HG03045 (cell line): ENCODE measurements at regions not wholly inside any gene's neighbourhood (a gene's known extent, or its start where the extent isn't known, plus 50 kb on each side); places are given as distances from the start of the nearest gene placed in this dataset.
"Not testable (repeated sequence)": the region's sequence is repeated elsewhere in the genome, so short reads cannot be mapped to it uniquely, and the experiment has no call there.

Experiments used
- ATAC-seq: cut with Tn5 transposase; IDR thresholded peaks from one replicate; pipeline ENCODE4 v1.9.1; 2021; ENCODE audit warnings: mild to moderate bottlenecking, moderate library complexity; ENCODE audit not compliant: unreplicated experiment

DNA sequence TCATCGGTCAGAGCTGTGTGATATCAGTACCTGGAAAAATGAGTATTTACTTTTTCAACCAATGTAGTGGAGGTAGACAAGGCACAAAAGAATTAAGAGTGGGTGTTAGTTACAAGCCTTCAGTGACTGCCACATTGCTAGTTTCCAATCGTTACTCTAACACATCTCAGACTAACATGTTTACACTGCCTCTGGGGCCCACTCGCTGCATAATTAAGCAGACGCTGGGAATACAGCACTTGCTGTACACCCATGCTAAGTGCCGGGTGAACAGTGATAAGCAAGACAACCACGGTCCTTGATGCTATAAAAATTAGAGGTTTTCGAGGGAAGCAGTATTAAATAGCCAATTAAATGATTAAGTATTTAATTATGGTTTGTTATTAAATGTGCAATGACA, 1147.6 kb downstream of the AACS start:
- ATAC-seq: no peak

DNA sequence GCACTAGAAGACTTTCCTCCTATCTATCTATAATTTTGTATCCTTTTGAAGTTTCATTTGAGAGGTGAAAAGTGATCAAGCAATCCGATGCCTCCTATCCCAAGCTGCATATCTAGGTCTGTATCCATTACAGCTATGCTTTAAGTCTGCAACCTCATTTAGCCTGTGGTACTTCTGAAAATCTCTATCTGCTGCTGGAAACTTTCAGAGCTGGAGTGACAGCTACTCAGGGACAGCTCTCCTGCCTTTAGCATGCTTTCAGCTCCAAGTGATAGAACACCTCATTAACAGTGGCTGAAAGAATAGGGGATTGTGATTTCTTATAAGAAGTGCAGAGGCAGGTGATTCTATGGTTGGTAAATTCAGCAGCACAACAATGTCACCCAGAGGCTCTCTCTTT, 1153.5 kb downstream of the AACS start:
- no peak for ATAC-seq

DNA sequence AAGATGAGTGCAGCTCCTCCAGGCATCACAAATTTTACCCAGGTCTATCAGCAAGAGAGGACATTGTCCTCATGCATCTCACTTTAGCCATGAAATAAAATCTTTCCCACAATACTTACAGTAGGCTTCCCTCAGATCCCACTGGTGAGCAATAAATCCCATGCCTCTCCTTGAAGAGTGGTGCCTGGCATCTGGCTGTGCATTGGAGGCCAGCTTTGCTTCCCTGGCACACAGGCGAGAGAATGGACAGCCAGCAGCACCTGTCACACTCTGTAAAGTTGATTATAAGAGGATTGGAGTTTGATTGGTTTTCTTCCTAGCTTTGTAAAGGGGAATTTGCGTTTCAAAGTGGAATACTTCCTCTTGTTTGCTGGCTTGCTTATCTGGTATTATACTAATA, 1153.9 kb downstream of the AACS start:
- no peak for ATAC-seq

DNA sequence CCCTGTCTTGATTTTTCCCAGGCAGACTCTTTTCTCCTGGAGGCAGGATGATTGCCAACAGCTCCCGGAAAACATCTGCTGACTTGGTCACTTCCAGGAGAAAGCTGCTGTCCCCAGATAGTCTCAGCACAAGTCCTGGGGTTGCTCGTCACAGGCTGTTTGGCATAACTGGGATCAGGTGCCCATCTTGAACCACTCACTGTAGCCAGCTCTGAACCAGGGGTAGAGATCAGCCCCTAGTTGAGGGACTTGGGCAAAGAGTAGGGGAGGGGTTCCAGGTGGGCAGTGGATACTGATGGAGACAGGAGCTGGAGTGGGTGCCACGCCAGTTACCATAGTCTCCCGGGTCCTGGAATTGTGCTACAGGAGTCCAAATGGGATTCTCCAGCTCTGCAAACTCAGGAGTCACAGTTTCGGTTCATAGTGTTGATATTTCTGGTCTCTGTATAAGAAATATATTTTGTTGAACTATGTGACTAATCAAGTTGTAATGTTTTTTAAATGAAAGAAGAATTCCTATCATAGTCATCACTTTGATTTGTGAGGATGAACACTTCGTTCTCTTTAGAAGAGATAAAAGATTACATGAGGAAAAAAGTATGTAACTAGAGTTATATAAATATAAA, 1154.5 kb downstream of the AACS start:
- no peak for ATAC-seq

DNA sequence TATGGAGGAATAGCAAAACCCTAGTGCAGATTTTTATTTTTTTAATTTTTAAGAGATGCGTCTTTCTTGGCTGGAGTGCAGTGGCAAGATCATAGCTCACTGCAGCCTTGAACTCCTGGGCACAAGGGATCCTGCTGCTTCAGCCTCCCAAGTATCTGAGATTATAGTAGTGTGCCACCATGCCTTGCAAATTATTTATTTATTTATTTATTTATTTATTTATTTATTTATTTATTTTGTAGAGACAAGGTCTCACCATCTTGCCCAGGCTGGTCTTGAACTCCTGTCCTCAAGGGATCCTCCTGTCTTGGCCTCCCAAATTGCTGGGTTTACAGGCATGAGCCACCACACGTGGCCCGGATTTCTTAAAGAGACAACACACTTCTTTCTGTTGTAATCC, 1158.8 kb downstream of the AACS start:
- ATAC-seq: no peak

DNA sequence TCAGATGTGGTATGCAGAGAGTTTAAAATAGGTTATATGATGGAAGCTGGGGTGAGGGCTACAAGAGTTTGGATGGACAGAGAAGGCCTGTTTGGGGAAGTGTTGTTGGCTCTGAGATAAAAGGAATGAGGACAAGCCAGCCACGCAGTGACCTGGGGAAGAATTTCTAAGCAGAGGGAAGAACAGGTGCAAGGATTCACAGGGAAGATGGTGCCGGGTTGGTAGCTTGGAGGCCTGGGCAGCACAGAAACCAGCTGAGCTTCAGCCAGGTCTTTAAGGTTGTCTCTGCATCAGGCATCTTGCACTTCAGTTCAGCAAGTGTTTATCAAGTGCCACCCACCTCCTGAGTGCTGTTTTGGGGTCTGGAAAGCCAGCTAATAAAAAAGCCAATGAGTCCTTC, 1163.7 kb downstream of the AACS start:
- ATAC-seq: no peak

DNA sequence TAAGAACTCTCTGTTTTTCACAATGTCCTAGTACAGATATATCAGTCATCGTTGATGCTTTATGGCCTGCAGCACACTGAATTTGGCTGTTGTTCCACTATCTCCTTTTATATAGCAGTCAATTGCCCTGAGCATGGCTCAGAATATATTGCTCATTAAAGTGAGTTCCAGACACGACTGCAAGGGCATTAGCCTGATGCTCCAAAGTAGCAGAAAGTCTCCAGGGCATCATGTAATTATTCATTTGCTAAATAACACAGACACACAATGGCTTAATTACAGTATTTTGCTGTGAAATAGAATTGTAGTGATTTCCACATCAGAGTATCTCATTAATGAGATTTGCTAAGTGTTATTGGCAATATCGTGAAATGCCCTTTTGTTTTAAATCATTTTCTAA, 1167.5 kb downstream of the AACS start:
- no peak for ATAC-seq

DNA sequence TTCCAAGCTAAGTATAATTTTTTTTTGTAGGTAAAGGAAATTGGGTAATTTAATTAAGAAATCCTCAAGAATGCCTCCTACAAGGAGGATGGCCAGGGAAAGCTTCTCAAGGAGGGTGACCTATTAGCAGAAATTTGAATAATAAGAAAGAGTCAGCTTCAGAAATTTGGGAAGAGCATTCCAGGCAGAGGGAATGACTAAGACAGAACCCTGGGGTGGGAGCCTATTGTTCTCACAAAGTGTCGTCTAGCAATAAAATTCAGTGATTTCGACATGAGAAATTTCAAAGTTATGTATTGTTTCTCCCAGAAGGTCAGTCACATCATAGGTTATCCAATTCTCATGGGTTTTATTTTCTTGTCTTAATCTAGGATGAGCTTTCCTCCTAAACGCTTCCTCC, 1168.4 kb downstream of the AACS start:
- ATAC-seq: no peak

DNA sequence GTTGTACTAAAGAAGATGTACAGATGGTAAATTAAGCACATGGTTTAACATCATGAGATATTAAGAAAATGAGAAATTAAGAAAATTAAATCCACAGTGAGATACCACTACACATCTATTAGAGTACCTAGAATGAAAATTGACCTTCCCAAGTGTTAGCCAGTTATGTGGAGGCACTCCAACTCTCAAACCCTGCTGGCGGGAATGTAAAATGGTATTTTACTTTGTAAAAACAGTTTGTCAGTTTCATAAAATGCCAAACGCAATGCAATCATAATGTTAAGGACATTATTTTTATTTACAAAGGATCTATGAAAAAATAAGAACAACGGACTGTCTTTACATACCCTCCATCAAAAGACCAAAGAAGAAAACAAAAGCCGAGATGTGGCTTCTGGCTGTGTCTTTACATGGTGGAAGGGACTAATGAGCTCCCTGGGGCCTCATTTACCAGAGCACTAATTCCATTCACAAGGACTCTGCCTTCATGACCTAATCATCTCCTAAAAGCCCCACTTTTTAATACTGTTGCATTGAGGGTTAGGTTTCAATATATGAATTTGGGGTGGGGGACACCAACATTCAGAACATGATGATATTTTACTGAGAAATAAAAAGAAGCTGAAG, 1178.7 kb downstream of the AACS start:
- ATAC-seq: no peak

DNA sequence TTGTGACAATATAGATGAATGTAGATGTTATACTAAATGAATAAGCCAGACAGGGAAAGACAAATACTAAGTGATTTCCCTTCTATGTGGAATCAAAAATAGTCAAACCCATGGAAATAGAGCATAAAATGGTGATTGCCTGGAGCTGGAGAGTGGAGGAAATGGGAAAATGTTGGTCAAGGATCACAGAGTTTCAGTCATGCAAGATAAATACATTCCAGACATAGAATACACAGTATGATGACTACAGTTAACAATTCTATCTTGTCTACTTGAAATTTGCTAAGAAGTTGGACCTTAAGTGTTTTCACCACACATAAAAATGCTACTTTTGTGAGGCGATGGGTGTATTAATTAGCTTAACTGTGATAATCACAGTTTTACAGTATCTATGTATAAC, 1182.7 kb downstream of the AACS start:
- ATAC-seq: no peak

DNA sequence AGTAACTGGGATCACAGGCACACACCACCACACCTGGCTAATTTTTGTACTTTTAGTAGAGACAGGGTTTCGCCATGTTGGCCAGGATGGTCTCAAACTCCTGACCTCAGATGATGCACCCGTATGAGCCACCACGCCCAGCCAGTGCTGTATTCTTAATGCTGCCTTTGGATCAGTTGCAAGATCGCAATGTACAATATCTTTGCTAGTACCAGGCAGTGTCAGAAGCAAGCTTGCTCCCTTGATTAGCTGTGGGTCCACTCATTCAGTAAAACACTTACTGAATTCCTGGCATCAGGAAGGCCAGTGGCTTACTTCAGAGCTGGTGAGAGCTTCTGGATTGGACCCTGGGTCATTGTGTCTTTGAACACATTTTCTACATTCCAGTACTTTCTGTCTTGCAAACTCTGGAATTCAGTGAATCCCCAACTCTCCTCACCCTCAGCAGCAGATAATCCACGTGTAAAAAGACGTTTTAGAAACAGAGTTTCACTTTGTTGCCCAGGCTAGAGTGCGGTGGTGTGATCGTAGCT, 1183.7 kb downstream of the AACS start:
- no peak for ATAC-seq

DNA sequence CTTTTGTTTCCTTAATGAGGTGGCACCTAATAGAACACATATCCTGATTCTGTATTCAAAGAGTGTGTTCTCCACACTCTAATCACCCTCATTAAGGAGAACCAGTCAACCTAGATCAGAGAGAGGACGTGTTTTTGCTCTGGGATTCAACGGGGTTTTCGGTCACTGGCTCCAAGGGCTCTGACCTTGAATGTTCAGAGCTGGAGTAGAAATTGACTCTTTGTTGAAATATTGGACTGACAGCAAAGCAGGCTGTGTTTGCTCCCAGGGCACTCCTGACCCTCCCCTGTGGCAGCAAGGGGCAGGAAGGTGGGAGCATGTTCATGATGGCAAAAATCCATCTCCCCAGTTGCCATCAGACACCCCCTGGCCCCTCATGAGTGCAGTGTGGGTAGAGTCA, 1193.0 kb downstream of the AACS start:
- ATAC-seq: no peak

DNA sequence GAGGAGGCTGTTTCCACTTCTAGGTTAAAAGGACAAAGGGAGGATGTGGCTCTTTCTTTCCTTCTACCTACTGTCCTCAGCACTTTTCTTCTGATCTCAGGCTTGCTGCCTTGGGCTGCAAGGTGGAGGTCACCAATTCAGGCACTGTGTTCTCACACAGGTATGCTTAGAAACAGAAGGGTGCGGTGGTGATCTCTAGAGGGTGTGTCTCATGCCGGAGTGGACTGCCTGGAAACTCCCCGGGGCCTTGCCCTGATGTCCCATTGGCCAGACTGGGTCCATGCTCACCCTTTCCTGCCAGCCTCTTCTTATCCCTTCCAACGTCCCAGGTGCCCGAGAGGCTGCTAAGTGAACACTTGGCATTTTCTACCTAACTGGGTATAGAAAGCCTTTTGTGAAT, 1197.6 kb downstream of the AACS start:
- ATAC-seq: no peak

DNA sequence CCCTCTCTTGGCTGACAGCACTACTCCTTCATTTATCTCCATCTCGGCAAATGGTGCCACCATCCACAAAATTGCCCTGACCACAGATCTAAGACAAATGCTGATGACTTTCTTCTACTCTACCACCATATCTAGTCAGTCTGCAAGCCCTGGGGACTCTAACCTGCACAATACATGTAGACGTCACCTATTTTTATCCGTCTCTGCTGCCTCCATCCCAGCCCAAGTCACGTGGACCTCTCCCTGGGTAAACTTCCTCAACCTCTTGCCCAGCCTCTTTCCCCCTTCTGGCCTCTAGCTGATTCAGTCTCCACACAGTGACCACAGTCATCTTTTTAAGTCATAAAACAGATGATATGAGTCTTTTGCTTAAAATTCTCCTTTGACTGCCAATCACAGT, 1203.0 kb downstream of the AACS start:
- no peak for ATAC-seq

DNA sequence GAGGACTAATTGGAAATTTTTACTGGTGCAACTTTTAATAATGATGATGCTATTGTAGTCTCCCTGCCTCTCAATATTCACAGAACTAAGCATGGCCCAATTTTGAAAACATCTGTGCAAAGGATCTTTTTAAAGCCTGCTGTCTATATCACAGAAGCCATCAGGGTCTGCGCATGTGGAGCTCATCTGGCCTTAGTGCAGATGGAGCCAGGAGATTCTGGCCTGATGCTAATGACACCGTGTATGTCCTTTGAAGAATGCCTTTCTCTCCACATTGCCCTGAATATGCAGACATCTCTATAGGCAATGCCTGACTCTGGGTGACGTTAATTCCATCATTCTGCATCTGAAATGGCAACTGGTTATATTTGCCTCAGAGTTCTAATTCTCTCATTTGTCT, 1205.9 kb downstream of the AACS start:
- no peak for ATAC-seq

DNA sequence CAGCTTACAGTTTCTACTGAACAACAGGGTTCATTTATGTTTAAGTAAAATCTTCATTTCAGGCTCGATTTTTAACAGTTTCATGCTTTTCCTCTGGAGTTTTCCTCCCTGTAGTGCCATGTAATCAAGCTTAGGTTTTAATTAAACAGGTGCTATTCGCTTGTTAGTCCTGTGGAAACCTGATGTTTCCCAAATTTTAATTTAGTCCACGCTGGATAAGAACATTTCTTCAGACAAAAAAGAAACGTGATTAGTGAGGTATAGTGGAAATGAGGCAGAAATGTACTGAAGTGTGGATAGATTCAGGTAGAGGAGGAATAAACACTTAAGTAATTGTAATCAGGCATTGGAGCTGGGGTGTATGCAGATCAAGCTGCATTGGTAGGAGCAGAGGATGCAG, 1217.5 kb downstream of the AACS start:
- no peak for ATAC-seq

DNA sequence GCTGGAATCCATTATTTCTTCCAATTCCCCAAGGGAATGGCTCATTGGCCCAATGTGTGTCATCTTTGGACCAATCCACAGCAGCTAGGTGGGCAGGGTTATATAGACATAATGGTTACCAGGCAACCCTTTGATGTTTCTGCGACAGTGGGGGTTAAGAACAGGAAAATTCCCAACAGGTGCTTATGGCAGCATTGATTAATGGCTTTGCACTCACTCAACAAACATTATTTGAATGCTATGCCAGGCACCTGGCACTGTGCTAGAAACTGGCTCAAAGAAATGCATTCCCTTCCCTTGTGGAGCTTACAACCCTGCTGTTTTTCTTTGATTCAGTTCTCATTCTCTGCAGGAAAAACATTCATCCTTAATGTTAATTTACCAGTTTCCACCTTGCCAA, 1221.0 kb downstream of the AACS start:
- no peak for ATAC-seq

DNA sequence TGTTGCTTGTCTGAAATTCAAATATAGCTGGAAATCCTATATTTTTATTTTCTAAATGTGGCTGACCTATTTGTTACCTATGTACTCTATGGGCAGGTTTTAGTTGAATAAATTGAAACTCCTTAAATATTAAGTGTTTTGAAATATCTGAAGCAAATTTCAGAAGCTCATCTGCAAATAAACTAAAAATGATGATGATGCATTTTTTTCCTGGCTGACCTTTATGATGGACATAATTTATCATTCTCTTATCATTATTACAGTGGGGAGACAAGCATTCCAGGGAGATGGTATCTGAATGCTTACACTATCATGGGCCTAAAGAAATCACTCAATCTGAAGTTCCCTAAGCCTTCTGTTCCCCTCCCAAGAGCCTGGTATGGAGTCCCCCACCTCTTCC, 1225.2 kb downstream of the AACS start:
- no peak for ATAC-seq

DNA sequence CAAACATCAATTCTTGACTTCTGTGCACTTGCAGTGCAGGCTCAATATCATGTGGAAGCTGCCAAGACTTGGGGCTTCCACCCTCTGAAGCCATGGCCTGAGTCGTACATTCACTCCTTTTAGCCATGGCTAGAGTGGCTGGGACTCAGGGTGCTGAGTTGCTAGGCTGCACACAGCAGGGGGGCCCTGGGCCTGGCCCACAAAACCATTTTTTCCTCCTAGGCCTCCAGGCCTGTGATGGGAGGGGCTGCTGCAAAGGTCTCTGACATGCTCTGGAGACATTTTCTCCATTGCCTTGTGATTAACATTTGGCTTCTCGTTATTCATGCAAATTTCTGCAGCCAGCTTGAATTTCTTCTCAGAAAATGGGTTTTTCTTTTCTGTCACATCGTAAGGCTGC, 1226.8 kb downstream of the AACS start:
- ATAC-seq: not testable (repeated sequence)

DNA sequence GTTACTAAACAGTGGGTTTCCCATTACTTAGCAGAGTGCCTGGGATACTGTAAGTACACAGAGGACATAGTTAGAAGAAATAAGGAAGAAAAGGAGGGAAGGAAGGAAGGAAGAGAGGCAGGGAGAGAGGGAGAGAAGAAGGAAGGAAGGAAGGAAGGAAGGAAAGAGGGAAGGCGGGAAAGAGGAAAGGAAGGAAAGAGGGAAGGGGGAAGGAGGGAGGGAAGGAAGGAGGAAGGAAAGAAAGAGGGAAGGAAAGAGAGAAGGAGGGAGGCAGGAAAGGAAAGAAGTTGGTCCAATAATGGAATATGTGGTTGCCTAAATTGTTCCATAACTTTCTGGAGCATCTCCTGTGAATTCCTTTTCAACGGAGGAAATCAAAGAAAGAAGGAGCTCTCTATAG, 1230.4 kb downstream of the AACS start:
- ATAC-seq: no peak

DNA sequence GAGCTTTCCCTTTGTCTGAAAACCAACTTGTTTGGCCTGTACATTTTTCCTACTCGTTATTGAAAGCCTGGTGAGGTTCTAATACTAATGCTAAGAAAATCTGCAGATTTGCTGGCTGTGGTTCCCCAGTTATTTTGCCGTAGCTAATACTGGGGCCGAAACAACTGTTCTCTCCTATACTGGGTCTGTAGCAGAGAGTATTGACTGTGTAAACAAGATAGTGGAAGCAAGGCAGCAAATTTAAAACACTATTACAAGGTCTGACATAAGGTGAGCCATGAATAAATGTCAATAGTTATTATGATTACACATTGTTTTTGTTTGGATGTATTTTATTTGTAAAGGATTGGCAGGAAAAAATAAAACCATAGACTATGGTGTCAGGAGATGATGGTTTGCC, 1244.0 kb downstream of the AACS start:
- no peak for ATAC-seq

DNA sequence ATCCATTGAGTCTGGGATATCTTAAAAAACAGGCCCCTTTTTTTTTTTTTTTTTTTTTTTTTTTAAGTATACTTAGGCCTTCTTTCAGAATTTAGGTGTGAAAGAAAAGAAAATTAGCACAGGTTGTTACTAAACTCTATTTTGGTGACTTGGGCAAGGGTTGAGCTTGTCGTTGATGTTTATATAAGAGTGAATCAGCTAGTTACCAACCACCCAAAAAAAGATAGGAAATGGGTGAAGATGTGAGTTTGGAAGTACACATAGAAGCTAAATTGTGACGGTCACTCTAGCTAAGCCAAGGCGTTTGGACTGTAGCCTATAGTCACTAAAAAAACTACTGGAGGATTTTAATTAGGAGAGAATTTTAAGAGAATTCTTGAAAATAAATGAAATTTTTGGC, 1247.2 kb downstream of the AACS start:
- no peak for ATAC-seq

DNA sequence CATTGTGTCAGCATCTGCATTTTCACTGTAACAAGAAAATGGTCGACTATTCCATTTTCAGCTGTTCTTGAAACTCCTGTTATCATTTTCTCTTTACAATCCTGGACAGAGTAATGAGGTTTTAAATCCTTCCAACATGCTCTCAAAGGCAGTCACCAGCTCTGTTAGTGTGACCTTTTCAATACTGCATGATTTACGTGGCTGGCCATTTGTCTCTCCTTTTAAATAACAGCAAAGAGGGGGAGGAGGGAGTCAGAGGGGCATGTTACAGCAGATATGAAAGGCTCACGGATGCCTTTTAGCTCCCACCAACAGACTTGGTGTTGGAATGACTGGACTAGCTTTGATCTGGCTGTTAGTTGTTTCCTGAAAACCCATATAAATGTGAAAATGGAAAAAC, 1251.2 kb downstream of the AACS start:
- ATAC-seq: no peak
